NB4 (cell line): ENCODE measurements at regions not wholly inside any gene's neighbourhood (a gene's known extent, or its start where the extent isn't known, plus 50 kb on each side); places are given as distances from the start of the nearest gene placed in this dataset.

Experiments used
- DNase-seq: peaks from one replicate; pipeline ENCODE4 v3.0.0; 2010; ENCODE audit warnings: low read depth
- H3K4me3 ChIP-seq: one replicate; pipeline ENCODE4 v1.5.1; 2011; ENCODE audit warnings: mild to moderate bottlenecking, low read depth, low read length, moderate library complexity
- MYC ChIP-seq: IDR thresholded peaks from 2 replicates; pipeline ENCODE4 v1.6.1; 2011; ENCODE audit warnings: low read depth, low read length
- POLR2A ChIP-seq: IDR thresholded peaks from 2 replicates; pipeline ENCODE4 v1.6.1; 2011; ENCODE audit warnings: mild to moderate bottlenecking; ENCODE audit not compliant: insufficient read length; ENCODE audit errors: extremely low read depth
- TF ChIP-seq, protein P1 (sequence below): IDR thresholded peaks from 2 replicates; pipeline ENCODE4 v1.6.1; 2011; ENCODE audit warnings: low read depth, low read length
- TF ChIP-seq, protein P2 (sequence below): IDR thresholded peaks from one replicate; pipeline ENCODE4 v1.5.1; 2012; ENCODE audit warnings: low read depth, low read length

DNA sequence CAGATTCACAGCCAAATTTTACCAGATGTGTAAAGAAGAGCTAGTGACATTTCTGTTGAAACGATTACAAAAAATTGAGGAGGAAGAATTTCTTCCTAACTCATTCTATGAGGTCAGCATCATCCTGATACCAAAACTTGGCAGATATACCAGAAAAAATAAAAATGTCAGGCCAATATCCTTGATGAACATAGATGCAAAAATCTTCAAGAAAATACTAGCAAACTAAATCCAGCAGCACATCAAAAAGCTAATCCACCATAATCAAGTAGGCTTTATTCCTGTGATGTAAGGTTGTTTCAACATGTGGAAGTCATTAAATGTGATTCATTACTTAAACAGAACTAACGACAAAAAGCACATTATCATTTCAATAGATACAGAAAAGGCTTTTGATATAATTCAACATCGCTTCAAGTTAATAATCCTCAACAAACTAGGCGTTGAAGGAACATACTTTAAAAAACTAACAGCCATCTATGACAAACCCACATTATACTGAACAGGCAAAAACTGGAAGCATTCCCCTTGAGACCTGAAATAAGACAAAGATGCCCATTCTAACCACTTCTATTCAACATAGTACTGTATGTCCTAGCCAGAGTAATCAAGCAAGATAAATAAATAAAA is 807.7 kb upstream of the ZWINT start:
- H3K4me3 ChIP-seq: no peak overlapping the region
- DNase-seq: no peak
- TF ChIP-seq MYC (no peak), POLR2A (no peak)
- TF ChIP-seq, protein P1, sequence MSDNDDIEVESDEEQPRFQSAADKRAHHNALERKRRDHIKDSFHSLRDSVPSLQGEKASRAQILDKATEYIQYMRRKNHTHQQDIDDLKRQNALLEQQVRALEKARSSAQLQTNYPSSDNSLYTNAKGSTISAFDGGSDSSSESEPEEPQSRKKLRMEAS: no peak
- TF ChIP-seq, protein P2, sequence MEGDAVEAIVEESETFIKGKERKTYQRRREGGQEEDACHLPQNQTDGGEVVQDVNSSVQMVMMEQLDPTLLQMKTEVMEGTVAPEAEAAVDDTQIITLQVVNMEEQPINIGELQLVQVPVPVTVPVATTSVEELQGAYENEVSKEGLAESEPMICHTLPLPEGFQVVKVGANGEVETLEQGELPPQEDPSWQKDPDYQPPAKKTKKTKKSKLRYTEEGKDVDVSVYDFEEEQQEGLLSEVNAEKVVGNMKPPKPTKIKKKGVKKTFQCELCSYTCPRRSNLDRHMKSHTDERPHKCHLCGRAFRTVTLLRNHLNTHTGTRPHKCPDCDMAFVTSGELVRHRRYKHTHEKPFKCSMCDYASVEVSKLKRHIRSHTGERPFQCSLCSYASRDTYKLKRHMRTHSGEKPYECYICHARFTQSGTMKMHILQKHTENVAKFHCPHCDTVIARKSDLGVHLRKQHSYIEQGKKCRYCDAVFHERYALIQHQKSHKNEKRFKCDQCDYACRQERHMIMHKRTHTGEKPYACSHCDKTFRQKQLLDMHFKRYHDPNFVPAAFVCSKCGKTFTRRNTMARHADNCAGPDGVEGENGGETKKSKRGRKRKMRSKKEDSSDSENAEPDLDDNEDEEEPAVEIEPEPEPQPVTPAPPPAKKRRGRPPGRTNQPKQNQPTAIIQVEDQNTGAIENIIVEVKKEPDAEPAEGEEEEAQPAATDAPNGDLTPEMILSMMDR: no peak

DNA sequence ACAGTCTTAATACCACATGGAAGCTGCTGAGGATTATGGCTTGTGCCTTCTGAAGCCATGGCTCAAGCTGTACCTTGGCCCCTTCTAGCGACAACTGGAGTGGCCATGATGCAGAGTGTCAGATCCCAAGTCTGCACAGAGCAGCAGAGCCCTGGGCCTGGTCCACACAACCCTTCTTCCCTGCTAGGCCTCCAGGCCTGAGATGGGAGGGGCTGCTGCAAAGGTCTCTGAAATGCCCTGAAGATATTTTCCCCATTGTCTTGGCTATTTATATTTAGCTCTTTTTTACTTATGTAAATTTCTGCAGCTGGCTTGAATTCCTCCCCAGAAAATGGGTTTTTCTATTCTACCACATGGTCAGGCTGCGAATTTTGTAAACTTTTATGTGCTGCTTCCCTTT is 804.6 kb upstream of the ZWINT start:
- DNase-seq: no peak
- TF ChIP-seq POLR2A (no peak), MYC (no peak)
- TF ChIP-seq, protein P2: no peak
- TF ChIP-seq, protein P1: no peak
- no peak overlapping the region for H3K4me3 ChIP-seq

DNA sequence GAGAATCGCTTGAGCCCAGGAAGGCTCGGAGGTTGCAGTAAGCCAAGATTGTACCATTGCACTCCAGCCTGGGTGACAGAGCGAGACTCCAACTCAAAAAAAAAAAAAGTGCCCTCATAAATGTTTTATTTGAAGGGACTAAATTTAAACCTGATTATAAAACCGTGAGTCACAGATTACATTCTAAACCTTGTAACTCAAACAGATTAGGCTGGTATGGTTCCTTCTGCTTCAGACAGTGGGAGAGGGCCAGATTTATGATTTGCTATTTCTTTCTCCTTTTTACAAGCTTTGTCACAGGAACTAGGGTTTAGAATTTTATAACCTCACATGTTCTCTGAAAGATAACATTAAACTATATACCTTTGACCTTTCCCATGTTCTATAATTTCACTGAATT is 801.2 kb upstream of the ZWINT start:
- no peak overlapping the region for H3K4me3 ChIP-seq
- TF ChIP-seq, protein P2: no peak
- TF ChIP-seq POLR2A: no peak
- no peak for TF ChIP-seq MYC
- TF ChIP-seq, protein P1: no peak
- no peak for DNase-seq

DNA sequence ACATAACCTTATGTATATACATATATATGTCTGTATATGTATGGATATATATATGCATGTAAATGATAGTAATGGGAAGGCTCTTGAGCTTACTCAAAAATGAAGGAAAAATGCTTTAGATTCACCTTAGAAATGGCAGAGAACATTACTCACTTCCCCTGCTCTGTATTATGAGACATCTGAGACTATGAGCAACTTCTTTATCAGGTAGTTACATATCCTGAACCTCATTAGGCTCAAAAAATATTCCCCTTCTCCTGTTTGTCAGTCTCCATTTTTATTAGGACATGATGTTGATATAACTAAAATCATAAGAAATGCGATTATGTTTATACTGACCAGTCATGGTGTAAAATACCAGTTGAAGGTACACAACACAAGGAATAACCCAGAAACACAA is 800.1 kb upstream of the ZWINT start:
- TF ChIP-seq POLR2A (no peak), MYC (no peak)
- TF ChIP-seq, protein P1: no peak
- TF ChIP-seq, protein P2: no peak
- no peak overlapping the region for H3K4me3 ChIP-seq
- no peak for DNase-seq

DNA sequence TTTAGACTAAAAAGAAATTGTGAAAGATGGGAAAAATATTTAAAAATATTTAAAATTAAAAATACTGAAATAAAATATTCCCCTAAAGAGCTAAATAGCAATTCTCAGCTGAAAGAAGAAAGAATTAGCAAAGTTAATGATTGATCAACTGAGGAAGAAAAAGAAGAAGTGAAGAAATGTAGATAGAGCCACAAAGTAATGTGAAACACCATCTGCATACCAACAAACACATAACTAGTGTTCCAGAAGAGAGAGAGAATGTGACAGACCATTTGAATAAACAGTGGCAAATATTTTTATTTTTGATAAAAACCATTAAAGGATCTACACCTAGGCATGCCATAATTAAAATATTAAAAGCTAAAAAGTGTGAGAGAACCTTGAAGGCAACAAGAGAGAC is 784.5 kb upstream of the ZWINT start:
- DNase-seq: no peak
- no peak overlapping the region for H3K4me3 ChIP-seq
- TF ChIP-seq, protein P1: no peak
- TF ChIP-seq, protein P2: no peak
- TF ChIP-seq POLR2A (no peak), MYC (no peak)
